ENCODE measurements at regions not wholly inside any gene's neighbourhood (a gene's known extent, or its start where the extent isn't known, plus 50 kb on each side); places are given as distances from the start of the nearest gene placed in this dataset.

DNA sequence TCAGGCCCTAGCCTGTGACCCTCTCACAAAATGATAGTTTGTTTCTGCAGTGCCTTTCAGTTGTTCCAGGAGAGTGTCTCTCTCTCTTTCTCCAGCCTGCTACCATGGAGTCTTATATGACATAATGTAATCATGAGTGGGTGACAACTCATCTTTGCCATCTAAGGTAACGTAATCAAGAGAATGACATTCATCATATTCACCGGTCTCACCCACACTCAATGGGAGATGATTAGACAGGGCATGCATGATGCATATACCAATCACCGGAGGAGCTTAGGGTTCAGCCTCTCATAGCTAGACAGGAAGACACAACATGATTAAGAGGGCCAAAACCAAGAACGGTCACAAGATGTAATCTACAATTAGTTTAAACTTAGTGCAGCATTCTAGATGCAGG lies 97.1 kb upstream of the FAM9B start:
- H4K20me1 ChIP-seq (ENCODE audit: insufficient read depth, low read length), result no peaks in the 10 kb centered on the region
- no peaks in the 10 kb centered on the region for H3K36me3 ChIP-seq (ENCODE audit: insufficient read depth, low read length)
- H3K27me3 ChIP-seq (ENCODE audit: insufficient read depth, low read length), result no peaks in the 10 kb centered on the region
- H3K27ac ChIP-seq (ENCODE audit: low read depth, low read length), result no peak overlapping the region
- no peak for TF ChIP-seq CTCF (IDR thresholded peaks at IDR 0.05; ENCODE audit: extremely low read depth, low read depth, low read length)
- H3K9me3 ChIP-seq (ENCODE audit: low read depth, low read length), result no peaks in the 10 kb centered on the region
- H3K4me2 ChIP-seq (ENCODE audit: insufficient read depth, low read length), result no peak overlapping the region
- H2AFZ ChIP-seq (ENCODE audit: low read length), result no peak overlapping the region
- no peaks in the 10 kb centered on the region for H3K79me2 ChIP-seq (ENCODE audit: insufficient read depth, low read length)
- DNase-seq (ENCODE audit: insufficient read length, low spot score, missing footprints), result no peak
- no peak overlapping the region for H3K4me3 ChIP-seq (ENCODE audit: insufficient read depth, low read length)
- H3K4me1 ChIP-seq (ENCODE audit: insufficient read depth, low read length), result no peaks in the 10 kb centered on the region

DNA sequence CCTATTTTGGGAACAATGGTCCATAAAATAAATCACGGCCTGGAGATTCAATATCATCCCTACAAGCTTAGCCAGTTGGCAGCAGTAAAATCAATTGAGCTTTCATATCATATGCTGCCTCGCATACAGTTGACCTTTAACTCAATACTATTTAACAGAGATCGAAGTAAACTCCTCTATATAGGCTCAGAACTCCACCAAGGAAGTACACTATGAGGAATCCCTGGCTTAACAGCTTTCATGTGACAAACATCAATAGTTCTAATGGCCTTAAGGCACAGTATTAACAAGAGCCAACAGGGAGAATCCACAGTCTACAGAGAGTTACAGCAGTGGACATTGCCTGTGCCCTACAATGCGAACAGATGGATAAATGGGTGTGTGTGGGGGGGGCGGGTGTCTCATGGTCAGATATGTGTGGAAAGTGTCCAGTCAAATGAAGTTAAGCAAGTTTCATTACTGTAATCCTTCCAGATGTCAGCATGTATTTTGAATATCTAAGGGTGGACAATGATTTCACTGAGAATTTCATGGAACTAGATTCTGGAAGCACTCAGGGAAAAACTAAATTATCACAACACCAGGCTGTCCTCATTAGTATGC lies 98.2 kb upstream of the FAM9B start:
- H3K4me1 ChIP-seq (ENCODE audit: insufficient read depth, low read length), result no peaks in the 10 kb centered on the region
- TF ChIP-seq CTCF (IDR thresholded peaks at IDR 0.05; ENCODE audit: extremely low read depth, low read depth, low read length), result no peak
- no peak overlapping the region for H3K4me2 ChIP-seq (ENCODE audit: insufficient read depth, low read length)
- H3K27me3 ChIP-seq (ENCODE audit: insufficient read depth, low read length), result no peaks in the 10 kb centered on the region
- H3K79me2 ChIP-seq (ENCODE audit: insufficient read depth, low read length), result no peaks in the 10 kb centered on the region
- DNase-seq (ENCODE audit: insufficient read length, low spot score, missing footprints), result no peak
- H3K9me3 ChIP-seq (ENCODE audit: low read depth, low read length), result no peaks in the 10 kb centered on the region
- H3K36me3 ChIP-seq (ENCODE audit: insufficient read depth, low read length), result no peaks in the 10 kb centered on the region
- H4K20me1 ChIP-seq (ENCODE audit: insufficient read depth, low read length), result no peaks in the 10 kb centered on the region
- no peak overlapping the region for H3K4me3 ChIP-seq (ENCODE audit: insufficient read depth, low read length)
- H2AFZ ChIP-seq (ENCODE audit: low read length), result no peak overlapping the region
- H3K27ac ChIP-seq (ENCODE audit: low read depth, low read length), result no peak overlapping the region

- no peak for DNase-seq (ENCODE audit: insufficient read length, low spot score, missing footprints)
- no peak for TF ChIP-seq CTCF (IDR thresholded peaks at IDR 0.05; ENCODE audit: extremely low read depth, low read depth, low read length)
Observed at GRCh38 chrX:9133426-9133825, 99.5 kb upstream of the FAM9B start.

DNA sequence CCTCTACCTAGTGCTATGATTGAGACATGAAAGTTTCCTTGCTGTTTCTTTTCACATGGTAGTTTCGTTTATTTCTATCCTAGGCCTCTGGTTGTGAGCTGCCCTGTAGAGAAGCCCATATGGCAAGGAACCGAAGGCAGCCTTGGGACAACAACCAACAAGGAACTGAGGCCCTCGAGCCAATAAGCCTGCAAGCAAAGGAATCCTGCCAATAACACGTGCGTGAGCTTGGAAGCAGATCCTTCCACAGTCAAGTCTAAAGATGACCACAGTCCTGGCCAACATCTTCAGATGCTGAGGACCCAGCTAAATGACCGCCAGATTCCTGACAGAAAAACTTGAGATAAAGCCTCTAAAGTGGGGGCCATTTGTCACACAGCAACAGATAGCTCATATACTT lies 100.4 kb upstream of the FAM9B start:
- Histone ChIP-seq H3K36me3 (ENCODE audit: insufficient read depth, low read length) (no peaks in the 10 kb centered on the region), H3K4me3 (ENCODE audit: insufficient read depth, low read length) (no peak overlapping the region), H3K27me3 (ENCODE audit: insufficient read depth, low read length) (no peaks in the 10 kb centered on the region), H3K79me2 (ENCODE audit: insufficient read depth, low read length) (no peaks in the 10 kb centered on the region), H3K27ac (ENCODE audit: low read depth, low read length) (no peak overlapping the region), H3K4me2 (ENCODE audit: insufficient read depth, low read length) (no peak overlapping the region), H2AFZ (ENCODE audit: low read length) (no peak overlapping the region), H3K4me1 (ENCODE audit: insufficient read depth, low read length) (no peaks in the 10 kb centered on the region), H4K20me1 (ENCODE audit: insufficient read depth, low read length) (no peaks in the 10 kb centered on the region), H3K9me3 (ENCODE audit: low read depth, low read length) (no peaks in the 10 kb centered on the region)
- DNase-seq (ENCODE audit: insufficient read length, low spot score, missing footprints), result no peak
- no peak for TF ChIP-seq CTCF (IDR thresholded peaks at IDR 0.05; ENCODE audit: extremely low read depth, low read depth, low read length)

More at GRCh38 chrX:9133426-9133825, 99.5 kb upstream of the FAM9B start:
- Histone ChIP-seq H3K4me3 (ENCODE audit: insufficient read depth, low read length) (no peak overlapping the region), H3K79me2 (ENCODE audit: insufficient read depth, low read length) (no peaks in the 10 kb centered on the region), H3K27me3 (ENCODE audit: insufficient read depth, low read length) (no peaks in the 10 kb centered on the region), H4K20me1 (ENCODE audit: insufficient read depth, low read length) (no peaks in the 10 kb centered on the region), H3K36me3 (ENCODE audit: insufficient read depth, low read length) (no peaks in the 10 kb centered on the region), H3K9me3 (ENCODE audit: low read depth, low read length) (no peaks in the 10 kb centered on the region), H3K4me1 (ENCODE audit: insufficient read depth, low read length) (no peaks in the 10 kb centered on the region), H3K4me2 (ENCODE audit: insufficient read depth, low read length) (no peak overlapping the region), H3K27ac (ENCODE audit: low read depth, low read length) (no peak overlapping the region), H2AFZ (ENCODE audit: low read length) (no peak overlapping the region)
